ENCODE measurements at regions not wholly inside any gene's neighbourhood (a gene's known extent, or its start where the extent isn't known, plus 50 kb on each side); places are given as distances from the start of the nearest gene placed in this dataset.

GRCh38 chr10:130800281-130800680 lies 511.2 kb downstream of the TCERG1L start (continued):
- no peak for TF ChIP-seq CTCF (conservative IDR thresholded peaks at IDR 0.05; ENCODE audit: low read depth in 2 of 2)
- TF ChIP-seq NANOG (IDR thresholded peaks at IDR 0.05; ENCODE audit: borderline replicate concordance): no peak
- no peak for TF ChIP-seq CREB1 (CRISPR knock-in tag; IDR thresholded peaks at IDR 0.05; ENCODE audit: low read depth)
- TF ChIP-seq POLR2AphosphoS5 (IDR thresholded peaks at IDR 0.05; ENCODE audit: low read depth): no peak
- no peak for TF ChIP-seq ZNF331 (CRISPR knock-in tag; IDR thresholded peaks at IDR 0.05; ENCODE audit: low read depth)
- TF ChIP-seq EZH2phosphoT487 (IDR thresholded peaks at IDR 0.05; ENCODE audit: unreplicated experiment): no peak

DNA sequence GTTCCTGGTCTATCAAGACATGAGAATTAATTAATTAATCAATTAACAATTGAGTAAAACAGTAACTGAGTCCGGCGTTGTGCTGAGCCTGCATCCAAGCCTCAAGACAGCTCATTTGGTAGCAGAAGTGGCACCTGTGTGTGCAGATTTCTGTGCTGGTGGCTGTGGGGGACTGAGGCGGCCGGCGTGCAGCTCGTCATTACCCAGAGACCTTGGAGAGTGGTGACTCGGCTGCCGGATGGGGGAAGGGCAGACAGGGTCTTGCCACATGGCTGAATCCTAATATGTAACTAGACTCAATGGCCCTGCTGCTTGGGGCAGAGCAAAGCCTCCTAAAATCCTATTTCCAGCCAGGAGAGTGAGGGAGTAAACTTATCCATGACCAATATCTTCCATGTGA lies 510.2 kb downstream of the TCERG1L start:
- Histone ChIP-seq H4K20me1 (replicated peaks; ENCODE audit: insufficient read depth) (no peaks in the 10 kb centered on the region), H3K79me2 (replicated peaks; ENCODE audit: insufficient read depth) (no peaks in the 10 kb centered on the region), H3K4me3 (no peak overlapping the region), H3K27ac (ENCODE audit: low read depth) (no peak overlapping the region), H3K4me1 (ENCODE audit: insufficient read depth) (no peaks in the 10 kb centered on the region), H3K4me2 (no peak overlapping the region), H3K9me2 (ENCODE audit: insufficient read depth) (no peaks in the 10 kb centered on the region), H3K36me3 (ENCODE audit: insufficient read depth) (no peaks in the 10 kb centered on the region), H3F3A (replicated peaks; ENCODE audit: low read depth) (no peaks in the 10 kb centered on the region), H3K27me3 (ENCODE audit: insufficient read depth) (no peaks in the 10 kb centered on the region), H2AFZ (no peak overlapping the region)
- Mint-ChIP-seq H3K27ac (no peak overlapping the region), H3K27me3 (ENCODE audit: insufficient read depth, low read depth, poor library complexity) (peaks cover 7% of the 10 kb centered on the region), H3K9me3 (peaks cover 75% of the 10 kb centered on the region), H3K36me3 (ENCODE audit: low read depth) (peaks cover 14% of the 10 kb centered on the region; the same call in 2 of the 3 replicates), H3K4me3 (no peak overlapping the region), H3K4me1 (no peaks in the 10 kb centered on the region)
- no peak for DNase-seq (ENCODE audit: low spot score)
- no peak for ATAC-seq
- TF ChIP-seq NANOG (IDR thresholded peaks at IDR 0.05; ENCODE audit: borderline replicate concordance) (no peak), CTCF (conservative IDR thresholded peaks at IDR 0.05; ENCODE audit: low read depth in 2 of 2) (no peak), JUNB (IDR thresholded peaks at IDR 0.05; ENCODE audit: unreplicated experiment) (no peak), EZH2 (IDR thresholded peaks at IDR 0.05; ENCODE audit: low read depth, unreplicated experiment) (no peak), EZH2phosphoT487 (IDR thresholded peaks at IDR 0.05; ENCODE audit: unreplicated experiment) (no peak), ZNF114 (CRISPR knock-in tag; IDR thresholded peaks at IDR 0.05) (no peak), ZNF462 (CRISPR knock-in tag; IDR thresholded peaks at IDR 0.05) (no peak), STAT1 (IDR thresholded peaks at IDR 0.05; ENCODE audit: unreplicated experiment) (no peak), ZNF331 (CRISPR knock-in tag; IDR thresholded peaks at IDR 0.05; ENCODE audit: low read depth) (no peak)
- TF ChIP-seq, protein P1, sequence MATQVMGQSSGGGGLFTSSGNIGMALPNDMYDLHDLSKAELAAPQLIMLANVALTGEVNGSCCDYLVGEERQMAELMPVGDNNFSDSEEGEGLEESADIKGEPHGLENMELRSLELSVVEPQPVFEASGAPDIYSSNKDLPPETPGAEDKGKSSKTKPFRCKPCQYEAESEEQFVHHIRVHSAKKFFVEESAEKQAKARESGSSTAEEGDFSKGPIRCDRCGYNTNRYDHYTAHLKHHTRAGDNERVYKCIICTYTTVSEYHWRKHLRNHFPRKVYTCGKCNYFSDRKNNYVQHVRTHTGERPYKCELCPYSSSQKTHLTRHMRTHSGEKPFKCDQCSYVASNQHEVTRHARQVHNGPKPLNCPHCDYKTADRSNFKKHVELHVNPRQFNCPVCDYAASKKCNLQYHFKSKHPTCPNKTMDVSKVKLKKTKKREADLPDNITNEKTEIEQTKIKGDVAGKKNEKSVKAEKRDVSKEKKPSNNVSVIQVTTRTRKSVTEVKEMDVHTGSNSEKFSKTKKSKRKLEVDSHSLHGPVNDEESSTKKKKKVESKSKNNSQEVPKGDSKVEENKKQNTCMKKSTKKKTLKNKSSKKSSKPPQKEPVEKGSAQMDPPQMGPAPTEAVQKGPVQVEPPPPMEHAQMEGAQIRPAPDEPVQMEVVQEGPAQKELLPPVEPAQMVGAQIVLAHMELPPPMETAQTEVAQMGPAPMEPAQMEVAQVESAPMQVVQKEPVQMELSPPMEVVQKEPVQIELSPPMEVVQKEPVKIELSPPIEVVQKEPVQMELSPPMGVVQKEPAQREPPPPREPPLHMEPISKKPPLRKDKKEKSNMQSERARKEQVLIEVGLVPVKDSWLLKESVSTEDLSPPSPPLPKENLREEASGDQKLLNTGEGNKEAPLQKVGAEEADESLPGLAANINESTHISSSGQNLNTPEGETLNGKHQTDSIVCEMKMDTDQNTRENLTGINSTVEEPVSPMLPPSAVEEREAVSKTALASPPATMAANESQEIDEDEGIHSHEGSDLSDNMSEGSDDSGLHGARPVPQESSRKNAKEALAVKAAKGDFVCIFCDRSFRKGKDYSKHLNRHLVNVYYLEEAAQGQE (IDR thresholded peaks at IDR 0.05; ENCODE audit: unreplicated experiment): no peak

Measured in GM23338 (cell line).